Muscle of leg (tissue), 3 donors: ENCODE measurements at regions not wholly inside any gene's neighbourhood (a gene's known extent, or its start where the extent isn't known, plus 50 kb on each side); places are given as distances from the start of the nearest gene placed in this dataset.

Experiments used
- DNase-seq: peaks from one replicate; pipeline ENCODE4 v3.0.0; 2013
- H3K27ac ChIP-seq: one replicate; pipeline ENCODE4 v1.5.1; 2013; ENCODE audit warnings: mild to moderate bottlenecking, low read length, control low read depth
- H3K27me3 ChIP-seq: one replicate; pipeline ENCODE4 v1.6.1; 2013; ENCODE audit warnings: low read length; ENCODE audit not compliant: control insufficient read depth, insufficient read depth
- H3K36me3 ChIP-seq: one replicate; pipeline ENCODE4 v1.6.1; 2013; ENCODE audit warnings: low read length; ENCODE audit not compliant: control insufficient read depth, insufficient read depth
- H3K4me1 ChIP-seq: one replicate; pipeline ENCODE4 v1.6.1; 2013; ENCODE audit warnings: low read length; ENCODE audit not compliant: control insufficient read depth, insufficient read depth
- H3K4me3 ChIP-seq: one replicate; pipeline ENCODE4 v1.5.1; 2013; ENCODE audit warnings: low read length, control low read depth
- H3K9me3 ChIP-seq: replicated peaks from 2 replicates; pipeline ENCODE4 v1.6.1; 2013; ENCODE audit warnings: low read depth, low read length; ENCODE audit not compliant: control insufficient read depth
- WGBS: methylation state at CpG from one replicate; pipeline ENCODE4 v1.1.5; 2013; ENCODE audit warnings: missing lambda C conversion rate; ENCODE audit not compliant: insufficient coverage; 5-methylcytosine and 5-hydroxymethylcytosine counted together

GRCh38 chr17:13943909-13944308 is 125.4 kb upstream of the COX10 start:
- no peak overlapping the region for H3K27ac ChIP-seq
- no CpG with 5 or more reads among the region's 2 CpGs for WGBS
- H3K4me1 ChIP-seq, result no peaks in the 10 kb centered on the region
- no peak for DNase-seq
- no peak overlapping the region for H3K4me3 ChIP-seq
- no peaks in the 10 kb centered on the region for H3K9me3 ChIP-seq
- H3K36me3 ChIP-seq, result no peaks in the 10 kb centered on the region
- no peaks in the 10 kb centered on the region for H3K27me3 ChIP-seq

GRCh38 chr17:13947499-13947898 is 121.8 kb upstream of the COX10 start:
- Histone ChIP-seq H3K4me3 (no peak overlapping the region), H3K4me1 (no peaks in the 10 kb centered on the region), H3K27ac (no peak overlapping the region), H3K36me3 (no peaks in the 10 kb centered on the region), H3K27me3 (no peaks in the 10 kb centered on the region), H3K9me3 (no peaks in the 10 kb centered on the region)
- WGBS, result 50% methylated on average over 1 of the region's 6 CpGs
- DNase-seq, result no peak

GRCh38 chr17:13952009-13952750 is 117.1 kb upstream of the COX10 start:
- no peaks in the 10 kb centered on the region for H3K36me3 ChIP-seq
- no peak for DNase-seq
- no peak overlapping the region for H3K27ac ChIP-seq
- WGBS, result 76% methylated on average over 4 of the region's 4 CpGs
- H3K27me3 ChIP-seq, result no peaks in the 10 kb centered on the region
- no peaks in the 10 kb centered on the region for H3K4me1 ChIP-seq
- no peaks in the 10 kb centered on the region for H3K9me3 ChIP-seq
- H3K4me3 ChIP-seq, result no peak overlapping the region

- Histone ChIP-seq H3K27me3 (no peaks in the 10 kb centered on the region), H3K9me3 (no peaks in the 10 kb centered on the region), H3K4me1 (no peaks in the 10 kb centered on the region), H3K4me3 (no peak overlapping the region), H3K27ac (no peak overlapping the region), H3K36me3 (no peaks in the 10 kb centered on the region)
- WGBS, result no CpG with 5 or more reads among the region's 1 CpG
- no peak for DNase-seq
Observed at GRCh38 chr17:13953841-13954240, 115.5 kb upstream of the COX10 start.

GRCh38 chr17:13957636-13958035 is 111.7 kb upstream of the COX10 start:
- Histone ChIP-seq H3K4me1 (no peaks in the 10 kb centered on the region), H3K4me3 (no peak overlapping the region), H3K27ac (no peak overlapping the region), H3K27me3 (no peaks in the 10 kb centered on the region), H3K9me3 (no peaks in the 10 kb centered on the region), H3K36me3 (no peaks in the 10 kb centered on the region)
- WGBS, result no CpG with 5 or more reads among the region's 3 CpGs
- DNase-seq, result peak; percentile 25

GRCh38 chr17:13958773-13959172 is 110.5 kb upstream of the COX10 start:
- 63% methylated on average over 3 of the region's 4 CpGs for WGBS
- no peak for DNase-seq
- no peaks in the 10 kb centered on the region for H3K36me3 ChIP-seq
- no peak overlapping the region for H3K27ac ChIP-seq
- no peaks in the 10 kb centered on the region for H3K4me1 ChIP-seq
- no peaks in the 10 kb centered on the region for H3K9me3 ChIP-seq
- H3K4me3 ChIP-seq, result no peak overlapping the region
- no peaks in the 10 kb centered on the region for H3K27me3 ChIP-seq

GRCh38 chr17:13961265-13961664 is 108.0 kb upstream of the COX10 start:
- no peaks in the 10 kb centered on the region for H3K27me3 ChIP-seq
- no peak overlapping the region for H3K4me3 ChIP-seq
- H3K4me1 ChIP-seq, result no peaks in the 10 kb centered on the region
- no peak for DNase-seq
- WGBS, result no CpG with 5 or more reads among the region's 4 CpGs
- H3K36me3 ChIP-seq, result no peaks in the 10 kb centered on the region
- no peak overlapping the region for H3K27ac ChIP-seq
- H3K9me3 ChIP-seq, result no peaks in the 10 kb centered on the region

- WGBS, result no CpG with 5 or more reads among the region's 2 CpGs
- Histone ChIP-seq H3K9me3 (no peaks in the 10 kb centered on the region), H3K27ac (no peak overlapping the region), H3K27me3 (no peaks in the 10 kb centered on the region), H3K4me3 (no peak overlapping the region), H3K4me1 (no peaks in the 10 kb centered on the region), H3K36me3 (no peaks in the 10 kb centered on the region)
- DNase-seq, result no peak
Observed at GRCh38 chr17:13962716-13963240, 106.5 kb upstream of the COX10 start.

- no peaks in the 10 kb centered on the region for H3K36me3 ChIP-seq
- DNase-seq, result no peak
- H3K4me1 ChIP-seq, result no peaks in the 10 kb centered on the region
- H3K27me3 ChIP-seq, result no peaks in the 10 kb centered on the region
- 90% methylated on average over 3 of the region's 7 CpGs for WGBS
- H3K4me3 ChIP-seq, result no peak overlapping the region
- no peak overlapping the region for H3K27ac ChIP-seq
- no peaks in the 10 kb centered on the region for H3K9me3 ChIP-seq
Observed at GRCh38 chr17:13967416-13967815, 101.9 kb upstream of the COX10 start.

- 67% methylated on average over 4 of the region's 5 CpGs for WGBS
- H3K4me1 ChIP-seq, result peaks cover 4% of the 10 kb centered on the region
- H3K27me3 ChIP-seq, result no peaks in the 10 kb centered on the region
Observed at GRCh38 chr17:13970531-13970930, 98.8 kb upstream of the COX10 start.

More at GRCh38 chr17:13970531-13970930, 98.8 kb upstream of the COX10 start:
- Histone ChIP-seq H3K36me3 (no peaks in the 10 kb centered on the region), H3K4me3 (no peak overlapping the region), H3K27ac (no peak overlapping the region), H3K9me3 (no peaks in the 10 kb centered on the region)
- DNase-seq, result no peak
